ENCODE measurements at regions not wholly inside any gene's neighbourhood (a gene's known extent, or its start where the extent isn't known, plus 50 kb on each side); places are given as distances from the start of the nearest gene placed in this dataset.

- TF ChIP-seq CTCF (IDR thresholded peaks at IDR 0.05) (no peak), POLR2A (IDR thresholded peaks at IDR 0.05) (no peak)
These were observed 345.7 kb downstream of the ZNF326 start for GRCh38 chr1:90340606-90341005.

Measured in adrenal gland (tissue), 5 donors.